Trophoblast cell (in vitro differentiated cells and primary cell): ENCODE measurements at regions not wholly inside any gene's neighbourhood (a gene's known extent, or its start where the extent isn't known, plus 50 kb on each side); places are given as distances from the start of the nearest gene placed in this dataset.

Experiments
- DNase-seq, 2 donors: peaks; one replicate each; pipeline ENCODE4 v3.0.0-alpha.2; 2016
- H2AFZ ChIP-seq: 2 replicates; pipeline ENCODE4 v1.6.1; 2013; ENCODE audit warnings: low read length, moderate library complexity, mild to moderate bottlenecking; ENCODE audit not compliant: insufficient read depth, poor library complexity
- H2AK5ac ChIP-seq: 2 replicates; pipeline ENCODE4 v1.6.1; 2013; ENCODE audit warnings: mild to moderate bottlenecking, low read length
- H2BK120ac ChIP-seq: 2 replicates; pipeline ENCODE4 v1.6.1; 2013; ENCODE audit warnings: low read length, mild to moderate bottlenecking, moderate library complexity; ENCODE audit not compliant: insufficient read depth, poor library complexity
- H2BK12ac ChIP-seq: 2 replicates; pipeline ENCODE4 v1.6.1; 2013; ENCODE audit warnings: mild to moderate bottlenecking, low read length, moderate library complexity
- H2BK5ac ChIP-seq: 2 replicates; pipeline ENCODE4 v1.6.1; 2013; ENCODE audit warnings: low read length, low read depth, moderate library complexity, mild to moderate bottlenecking; ENCODE audit not compliant: poor library complexity
- H3K14ac ChIP-seq: 2 replicates; pipeline ENCODE4 v1.6.1; 2013; ENCODE audit warnings: mild to moderate bottlenecking, low read length
- H3K18ac ChIP-seq: 2 replicates; pipeline ENCODE4 v1.6.1; 2013; ENCODE audit warnings: mild to moderate bottlenecking, low read length
- H3K23ac ChIP-seq: 2 replicates; pipeline ENCODE4 v1.6.1; 2013; ENCODE audit warnings: low read length
- H3K27ac ChIP-seq: 2 replicates; pipeline ENCODE4 v1.5.1; 2013; ENCODE audit warnings: low read depth, mild to moderate bottlenecking, inconsistent platforms, low read length, moderate library complexity
- H3K27me3 ChIP-seq: 2 replicates; pipeline ENCODE4 v1.6.1; 2013; ENCODE audit warnings: inconsistent platforms, mild to moderate bottlenecking, low read length, moderate library complexity; ENCODE audit not compliant: insufficient read depth
- H3K36me3 ChIP-seq, 2 experiments: 1 replicate in 1 of 2; 2 replicates in 1 of 2; pipeline ENCODE4 v1.6.1; 2013; ENCODE audit warnings: low read length in 2 of 2, mild to moderate bottlenecking in 2 of 2, moderate library complexity in 1 of 2; ENCODE audit not compliant: insufficient read depth in 2 of 2, control insufficient read depth in 1 of 2
- H3K4ac ChIP-seq: 2 replicates; pipeline ENCODE4 v1.6.1; 2013; ENCODE audit warnings: low read depth, mild to moderate bottlenecking, low read length, moderate library complexity
- H3K4me1 ChIP-seq, 2 experiments: 1 replicate in 1 of 2; 2 replicates in 1 of 2; pipeline ENCODE4 v1.6.1; 2013; ENCODE audit warnings: low read length in 2 of 2, mild to moderate bottlenecking in 2 of 2, moderate library complexity in 1 of 2; ENCODE audit not compliant: insufficient read depth in 2 of 2, control insufficient read depth in 1 of 2
- H3K4me2 ChIP-seq: 2 replicates; pipeline ENCODE4 v1.6.1; 2013; ENCODE audit warnings: inconsistent platforms, mild to moderate bottlenecking, low read length, moderate library complexity
- H3K4me3 ChIP-seq: 2 replicates; pipeline ENCODE4 v1.5.1; 2013; ENCODE audit warnings: mild to moderate bottlenecking, low read depth, low read length, inconsistent platforms
- H3K79me1 ChIP-seq: one replicate; pipeline ENCODE4 v1.6.1; 2013; ENCODE audit warnings: low read length
- H3K79me2 ChIP-seq: 2 replicates; pipeline ENCODE4 v1.6.1; 2013; ENCODE audit warnings: low read length, mild to moderate bottlenecking; ENCODE audit not compliant: control insufficient read depth, insufficient read depth, poor library complexity
- H3K9ac ChIP-seq: 2 replicates; pipeline ENCODE4 v1.6.1; 2013; ENCODE audit warnings: mild to moderate bottlenecking, low read length
- H3K9me3 ChIP-seq: 2 replicates; pipeline ENCODE4 v1.6.1; 2013; ENCODE audit warnings: low read depth, mild to moderate bottlenecking, control low read depth, inconsistent platforms, low read length; ENCODE audit not compliant: insufficient read depth
- H4K12ac ChIP-seq: 2 replicates; pipeline ENCODE4 v1.6.1; 2013; ENCODE audit warnings: low read depth, mild to moderate bottlenecking, low read length, moderate library complexity
- H4K8ac ChIP-seq: 2 replicates; pipeline ENCODE4 v1.6.1; 2013; ENCODE audit warnings: low read depth, mild to moderate bottlenecking, low read length, moderate library complexity
- H4K91ac ChIP-seq: one replicate; pipeline ENCODE4 v1.6.1; 2013; ENCODE audit warnings: low read depth, mild to moderate bottlenecking, low read length, moderate library complexity
- WGBS: extraction: QIAGEN DNeasy Blood & Tissue Kit; methylation state at CpG from one replicate; pipeline ENCODE4 v1.1.7; 2013; ENCODE audit warnings: missing lambda C conversion rate; ENCODE audit not compliant: insufficient read length, insufficient coverage; ENCODE audit errors: extremely low coverage; 5-methylcytosine and 5-hydroxymethylcytosine counted together

DNA sequence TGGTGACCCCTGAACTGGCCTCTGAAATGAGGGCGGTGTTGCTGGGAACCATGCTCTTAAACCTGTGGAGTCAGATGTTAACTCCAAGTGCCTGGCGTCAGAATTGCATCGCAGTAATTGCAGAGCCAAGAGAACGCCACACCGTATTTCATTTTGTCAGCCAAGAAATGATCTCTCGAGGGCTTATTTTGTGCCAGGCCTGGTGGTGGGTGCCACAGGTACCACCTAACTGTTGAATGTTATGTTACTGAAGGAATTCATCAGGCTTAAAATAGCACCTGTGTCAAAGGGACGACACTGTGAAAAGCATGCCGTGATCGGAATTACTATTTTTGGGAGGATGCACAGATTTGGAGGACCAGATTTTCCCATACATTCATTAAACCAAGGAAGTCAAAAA is 51.9 kb upstream of the BAIAP2L1 start:
- Histone ChIP-seq H3K79me2 (no peaks in the 10 kb centered on the region), H3K27me3 (no peaks in the 10 kb centered on the region), H3K9ac (no peak overlapping the region), H3K14ac (no peak overlapping the region), H4K8ac (no peak overlapping the region), H3K79me1 (no peaks in the 10 kb centered on the region), H3K9me3 (peaks cover 8% of the 10 kb centered on the region), H3K23ac (no peak overlapping the region), H2BK5ac (no peak overlapping the region), H2AFZ (no peak overlapping the region), H3K36me3 (no peaks in the 10 kb centered on the region), H2BK12ac (no peak overlapping the region), H4K91ac (no peak overlapping the region), H3K4ac (no peak overlapping the region), H3K18ac (no peak overlapping the region), H3K4me2 (no peak overlapping the region), H2BK120ac (no peak overlapping the region), H4K12ac (no peak overlapping the region), H3K27ac (no peak overlapping the region), H3K4me3 (no peak overlapping the region), H2AK5ac (no peak overlapping the region), H3K4me1 (no peaks in the 10 kb centered on the region)
- DNase-seq: no peak
- no CpG with 5 or more reads among the region's 9 CpGs for WGBS
